IMR-90 (cell line): ENCODE measurements at regions not wholly inside any gene's neighbourhood (a gene's known extent, or its start where the extent isn't known, plus 50 kb on each side); places are given as distances from the start of the nearest gene placed in this dataset.

ENCODE experiments used
- ATAC-seq: fragments of 200-7000 bp; cut with Tn5 transposase; 2 replicates; pipeline ENCODE4 v1.9.1; 2020; ENCODE audit warnings: low read depth, mild to moderate bottlenecking, moderate library complexity
- BruUV-seq: library from RNA; stranded (reverse); fragments of 400-500 nt; replicated peaks from 2 replicates; lab custom pipeline; 2021; lab: Mats Ljungman, UMichigan
- CTCF ChIA-PET: fragments of 300-600 bp; formaldehyde crosslinking; extraction: SDS; loops from one replicate; lab custom pipeline; 2021; ENCODE audit warnings: antibody characterized with exemption; lab: Yijun Ruan, JAX
- POLR2A ChIA-PET: fragments of 300-600 bp; sonication (Branson Sonifier 250); formaldehyde crosslinking; loops from one replicate; lab custom pipeline; 2022; ENCODE audit warnings: antibody characterized with exemption; ENCODE audit not compliant: unreplicated experiment; lab: Charles Lee
- DNase-seq: peaks from one replicate; pipeline ENCODE4 v3.0.0; 2013
- H2AFZ ChIP-seq: replicated peaks from 2 replicates; pipeline ENCODE3; 2013; ENCODE audit warnings: low read length, mild to moderate bottlenecking; ENCODE audit not compliant: poor library complexity
- H2AK5ac ChIP-seq: 2 replicates; pipeline ENCODE4 v1.6.1; 2013; ENCODE audit warnings: low read depth, low read length, inconsistent platforms
- H2AK9ac ChIP-seq: replicated peaks from 2 replicates; pipeline ENCODE3; 2013; ENCODE audit warnings: mild to moderate bottlenecking, low read depth, low read length, moderate library complexity; ENCODE audit not compliant: poor library complexity
- H2BK120ac ChIP-seq: 2 replicates; pipeline ENCODE4 v1.6.1; 2013; ENCODE audit warnings: low read depth, low read length, inconsistent platforms
- H2BK15ac ChIP-seq: 3 replicates; pipeline ENCODE4 v1.6.1; 2013; ENCODE audit warnings: low read depth, low read length, inconsistent platforms
- H2BK20ac ChIP-seq: 2 replicates; pipeline ENCODE4 v1.6.1; 2013; ENCODE audit warnings: low read depth, mild to moderate bottlenecking, inconsistent platforms, low read length, moderate library complexity
- H2BK5ac ChIP-seq: 2 replicates; pipeline ENCODE4 v1.6.1; 2013; ENCODE audit warnings: mild to moderate bottlenecking, low read depth, low read length, inconsistent platforms; ENCODE audit not compliant: poor library complexity, severe bottlenecking
- H3K14ac ChIP-seq: replicated peaks from 2 replicates; pipeline ENCODE4 v1.6.1; 2013; ENCODE audit warnings: low read depth, low read length, inconsistent platforms
- H3K18ac ChIP-seq: 2 replicates; pipeline ENCODE4 v1.6.1; 2013; ENCODE audit warnings: low read depth, low read length, control low read depth
- H3K23ac ChIP-seq: 2 replicates; pipeline ENCODE4 v1.6.1; 2013; ENCODE audit warnings: low read depth, low read length, inconsistent platforms
- H3K27ac ChIP-seq: 2 replicates; pipeline ENCODE4 v1.5.1; 2013; ENCODE audit warnings: mild to moderate bottlenecking, control low read depth, low read length; ENCODE audit not compliant: insufficient read depth
- H3K27me3 ChIP-seq: 2 replicates; pipeline ENCODE4 v1.6.1; 2013; ENCODE audit warnings: low read length; ENCODE audit not compliant: control insufficient read depth, insufficient read depth
- H3K36me3 ChIP-seq: 2 replicates; pipeline ENCODE4 v1.6.1; 2013; ENCODE audit warnings: low read length, mixed read lengths; ENCODE audit not compliant: control insufficient read depth, insufficient read depth
- H3K4ac ChIP-seq: 2 replicates; pipeline ENCODE4 v1.6.1; 2013; ENCODE audit warnings: low read depth, low read length, inconsistent platforms
- H3K4me1 ChIP-seq: 2 replicates; pipeline ENCODE4 v1.6.1; 2013; ENCODE audit warnings: low read length, mixed read lengths; ENCODE audit not compliant: control insufficient read depth, insufficient read depth
- H3K4me2 ChIP-seq: 2 replicates; pipeline ENCODE4 v1.6.1; 2013; ENCODE audit warnings: low read depth, mild to moderate bottlenecking, control low read depth, low read length, moderate library complexity
- H3K4me3 ChIP-seq: 2 replicates; pipeline ENCODE4 v1.5.1; 2013; ENCODE audit warnings: low read depth, mild to moderate bottlenecking, control low read depth, low read length, moderate library complexity; ENCODE audit not compliant: insufficient read depth
- H3K56ac ChIP-seq: 2 replicates; pipeline ENCODE4 v1.6.1; 2013; ENCODE audit warnings: low read length, inconsistent platforms; ENCODE audit not compliant: insufficient read depth; ENCODE audit errors: extremely low read depth
- H3K79me1 ChIP-seq, 2 experiments: 2 replicates each; pipeline ENCODE4 v1.6.1; 2013; ENCODE audit warnings: low read length in 2 of 2, inconsistent platforms in 1 of 2, low read depth in 1 of 2
- H3K9ac ChIP-seq: 2 replicates; pipeline ENCODE4 v1.6.1; 2013; ENCODE audit warnings: low read depth, low read length, control low read depth
- H3K9me1 ChIP-seq: 2 replicates; pipeline ENCODE4 v1.6.1; 2013; ENCODE audit warnings: low read length, inconsistent platforms; ENCODE audit not compliant: insufficient read depth
- H3K9me3 ChIP-seq: 2 replicates; pipeline ENCODE4 v1.6.1; 2013; ENCODE audit warnings: low read length; ENCODE audit not compliant: control insufficient read depth, insufficient read depth
- H4K20me1 ChIP-seq: 2 replicates; pipeline ENCODE4 v1.6.1; 2013; ENCODE audit warnings: low read length, inconsistent platforms; ENCODE audit not compliant: insufficient read depth
- H4K5ac ChIP-seq: 2 replicates; pipeline ENCODE4 v1.6.1; 2013; ENCODE audit warnings: mild to moderate bottlenecking, low read depth, low read length, control low read depth
- H4K8ac ChIP-seq, 2 experiments: 2 replicates each; pipeline ENCODE4 v1.6.1; 2013; ENCODE audit warnings: low read depth in 2 of 2, low read length in 2 of 2, control low read depth in 1 of 2, inconsistent platforms in 1 of 2
- H4K91ac ChIP-seq: 2 replicates; pipeline ENCODE4 v1.6.1; 2013; ENCODE audit warnings: low read depth, low read length, inconsistent platforms; ENCODE audit not compliant: insufficient read depth
- BHLHE40 ChIP-seq: fragments of 150-350 bp; IDR thresholded peaks from 2 replicates; pipeline ENCODE4 v1.6.1; 2016; ENCODE audit warnings: mild to moderate bottlenecking, low read depth, low read length
- CEBPB ChIP-seq: IDR thresholded peaks from 2 replicates; pipeline ENCODE4 v1.6.1; 2012; ENCODE audit warnings: low read depth, low read length, improper control_type of control experiment
- CHD1 ChIP-seq: IDR thresholded peaks from 2 replicates; pipeline ENCODE4 v1.6.1; 2012; ENCODE audit warnings: low read depth, low read length, improper control_type of control experiment
- MXI1 ChIP-seq: IDR thresholded peaks from 2 replicates; pipeline ENCODE4 v1.6.1; 2012; ENCODE audit warnings: low read depth, mild to moderate bottlenecking, low read length, moderate library complexity, borderline replicate concordance
- POLR2A ChIP-seq: IDR thresholded peaks from 2 replicates; pipeline ENCODE4 v1.6.1; 2012; ENCODE audit warnings: mild to moderate bottlenecking, low read depth, low read length
- RAD21 ChIP-seq: IDR thresholded peaks from 2 replicates; pipeline ENCODE4 v1.6.1; 2012; ENCODE audit warnings: low read length, improper control_type of control experiment
- RFX5 ChIP-seq: IDR thresholded peaks from 2 replicates; pipeline ENCODE4 v1.8.0; 2012; ENCODE audit warnings: low read depth, mild to moderate bottlenecking, low read length, moderate library complexity
- SMC3 ChIP-seq: fragments of 150-350 bp; IDR thresholded peaks from 2 replicates; pipeline ENCODE4 v1.6.1; 2016; ENCODE audit warnings: low read depth, mild to moderate bottlenecking, antibody characterized with exemption, low read length, moderate library complexity
- WGBS, 2 experiments: methylation state at CpG; one replicate each; pipeline versions ENCODE4 v1.1.5 to v1.1.7; 2013; ENCODE audit warnings: missing lambda C conversion rate in 2 of 2; ENCODE audit not compliant: insufficient read length in 1 of 2; ENCODE audit errors: extremely low coverage in 2 of 2; 5-methylcytosine and 5-hydroxymethylcytosine counted together
- dilution Hi-C: fragments of 300-500 bp; cut with HindIII; formaldehyde crosslinking; loops from one replicate; pipeline ENCODE4 v1.14.3; 2018; ENCODE audit warnings: low sequenced_read_pairs; ENCODE audit not compliant: unreplicated experiment
- in situ Hi-C: fragments of 300-500 bp; cut with MboI; formaldehyde crosslinking; loops from 3 replicates; pipeline ENCODE4 v1.14.3; 2019; ENCODE audit warnings: low sequenced_read_pairs, inconsistent platforms, mixed read lengths
- intact Hi-C: fragments of 100-400 bp; cut with micrococcal nuclease; formaldehyde crosslinking; loops from 2 replicates; pipeline ENCODE4 v1.10.0; 2022
- TF ChIP-seq, protein P1 (sequence below): fragments of 150-350 bp; IDR thresholded peaks from 2 replicates; pipeline ENCODE4 v1.6.1; 2016; ENCODE audit warnings: low read depth, mild to moderate bottlenecking, low read length, moderate library complexity, borderline replicate concordance

- dilution Hi-C loops = no loop called here
- POLR2A ChIA-PET = no interaction called here
- no peak for TF ChIP-seq CHD1
- TF ChIP-seq, protein P1, sequence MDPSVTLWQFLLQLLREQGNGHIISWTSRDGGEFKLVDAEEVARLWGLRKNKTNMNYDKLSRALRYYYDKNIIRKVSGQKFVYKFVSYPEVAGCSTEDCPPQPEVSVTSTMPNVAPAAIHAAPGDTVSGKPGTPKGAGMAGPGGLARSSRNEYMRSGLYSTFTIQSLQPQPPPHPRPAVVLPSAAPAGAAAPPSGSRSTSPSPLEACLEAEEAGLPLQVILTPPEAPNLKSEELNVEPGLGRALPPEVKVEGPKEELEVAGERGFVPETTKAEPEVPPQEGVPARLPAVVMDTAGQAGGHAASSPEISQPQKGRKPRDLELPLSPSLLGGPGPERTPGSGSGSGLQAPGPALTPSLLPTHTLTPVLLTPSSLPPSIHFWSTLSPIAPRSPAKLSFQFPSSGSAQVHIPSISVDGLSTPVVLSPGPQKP = no peak
- TF ChIP-seq RFX5 = no peak
- TF ChIP-seq MXI1 = no peak
- TF ChIP-seq CEBPB = no peak
- TF ChIP-seq RAD21 = no peak
- TF ChIP-seq POLR2A = no peak
- TF ChIP-seq SMC3 = no peak
- no peak for TF ChIP-seq BHLHE40
Observed at GRCh38 chrX:6383917-6384316, 151.0 kb downstream of the VCX3A start.

More at GRCh38 chrX:6383917-6384316, 151.0 kb downstream of the VCX3A start:
- H3K79me1 ChIP-seq = no peaks in the 10 kb centered on the region
- no peak overlapping the region for H4K8ac ChIP-seq
- H2BK15ac ChIP-seq = no peak overlapping the region
- H2BK120ac ChIP-seq = no peak overlapping the region
- no peak overlapping the region for H3K18ac ChIP-seq
- CTCF ChIA-PET = no interaction called here
- in situ Hi-C loops (no loop called here), intact Hi-C loops (no loop called here)
- peaks cover 27% of the 10 kb centered on the region for H3K9me3 ChIP-seq
- no peak overlapping the region for H3K9ac ChIP-seq
- no peak overlapping the region for H2AFZ ChIP-seq
- H2AK9ac ChIP-seq = no peak overlapping the region
- H3K4ac ChIP-seq = no peak overlapping the region
- WGBS, 2 experiments = 0% methylated on average over 1 of the region's 5 CpGs; no CpG with 5 or more reads in 1 of the 2 experiments
- H4K5ac ChIP-seq = no peak overlapping the region
- no peak overlapping the region for H2BK5ac ChIP-seq
- H3K4me3 ChIP-seq = no peak overlapping the region
- H3K36me3 ChIP-seq = no peaks in the 10 kb centered on the region
- H3K4me1 ChIP-seq = no peaks in the 10 kb centered on the region
- ATAC-seq (no peak), DNase-seq (no peak)
- no peak overlapping the region for H3K56ac ChIP-seq
- no peak overlapping the region for H3K14ac ChIP-seq
- H3K4me2 ChIP-seq = no peak overlapping the region
- no peaks in the 10 kb centered on the region for H3K9me1 ChIP-seq
- H4K20me1 ChIP-seq = no peaks in the 10 kb centered on the region
- H2AK5ac ChIP-seq = no peak overlapping the region
- BruUV-seq = no TSS peak
- no peak overlapping the region for H4K91ac ChIP-seq
- H2BK20ac ChIP-seq = no peak overlapping the region
- no peaks in the 10 kb centered on the region for H3K27me3 ChIP-seq
- no peak overlapping the region for H3K27ac ChIP-seq
- no peak overlapping the region for H3K23ac ChIP-seq
